ENCODE measurements at regions not wholly inside any gene's neighbourhood (a gene's known extent, or its start where the extent isn't known, plus 50 kb on each side); places are given as distances from the start of the nearest gene placed in this dataset.

- Histone ChIP-seq H3K27ac (replicated peaks in 1 of 4) (no peak overlapping the region), H3K36me3 (no peaks in the 10 kb centered on the region), H3K9me3 (no peaks in the 10 kb centered on the region), H3K27me3 (peaks cover 0 to 20% (median 0%) of the 10 kb centered on the region in 4 donors), H3K4me1 (no peaks in the 10 kb centered on the region), H3K4me3 (no peak overlapping the region)
- DNase-seq (ENCODE audit: extremely low spot score) = no peak
- intact Hi-C loops (cut with DNase I) = no loop called here
- TF ChIP-seq, protein P1, sequence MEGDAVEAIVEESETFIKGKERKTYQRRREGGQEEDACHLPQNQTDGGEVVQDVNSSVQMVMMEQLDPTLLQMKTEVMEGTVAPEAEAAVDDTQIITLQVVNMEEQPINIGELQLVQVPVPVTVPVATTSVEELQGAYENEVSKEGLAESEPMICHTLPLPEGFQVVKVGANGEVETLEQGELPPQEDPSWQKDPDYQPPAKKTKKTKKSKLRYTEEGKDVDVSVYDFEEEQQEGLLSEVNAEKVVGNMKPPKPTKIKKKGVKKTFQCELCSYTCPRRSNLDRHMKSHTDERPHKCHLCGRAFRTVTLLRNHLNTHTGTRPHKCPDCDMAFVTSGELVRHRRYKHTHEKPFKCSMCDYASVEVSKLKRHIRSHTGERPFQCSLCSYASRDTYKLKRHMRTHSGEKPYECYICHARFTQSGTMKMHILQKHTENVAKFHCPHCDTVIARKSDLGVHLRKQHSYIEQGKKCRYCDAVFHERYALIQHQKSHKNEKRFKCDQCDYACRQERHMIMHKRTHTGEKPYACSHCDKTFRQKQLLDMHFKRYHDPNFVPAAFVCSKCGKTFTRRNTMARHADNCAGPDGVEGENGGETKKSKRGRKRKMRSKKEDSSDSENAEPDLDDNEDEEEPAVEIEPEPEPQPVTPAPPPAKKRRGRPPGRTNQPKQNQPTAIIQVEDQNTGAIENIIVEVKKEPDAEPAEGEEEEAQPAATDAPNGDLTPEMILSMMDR (IDR thresholded peaks at IDR 0.05) = no peak
- TF ChIP-seq EP300 (IDR thresholded peaks at IDR 0.05) (no peak), POLR2A (IDR thresholded peaks at IDR 0.05; ENCODE audit: low read depth) (no peak), POLR2AphosphoS5 (IDR thresholded peaks at IDR 0.05) (no peak)
Measured at GRCh38 chr1:38223391-38223790, 176.8 kb upstream of the POU3F1 start.

GRCh38 chr1:38222891-38223290 lies 176.3 kb upstream of the POU3F1 start:
- WGBS = 70% methylated on average over 2 of the region's 2 CpGs
- Histone ChIP-seq H3K36me3 (no peaks in the 10 kb centered on the region), H3K27me3 (peaks cover 0 to 25% (median 0%) of the 10 kb centered on the region in 4 donors), H3K9me3 (no peaks in the 10 kb centered on the region), H3K4me3 (no peak overlapping the region), H3K4me1 (no peaks in the 10 kb centered on the region), H3K27ac (replicated peaks in 1 of 4) (no peak overlapping the region)
- DNase-seq (ENCODE audit: extremely low spot score) = no peak
- intact Hi-C loops (cut with DNase I) = no loop called here
- TF ChIP-seq EP300 (IDR thresholded peaks at IDR 0.05) = no peak
- no peak for TF ChIP-seq POLR2A (IDR thresholded peaks at IDR 0.05; ENCODE audit: low read depth)
- no peak for TF ChIP-seq POLR2AphosphoS5 (IDR thresholded peaks at IDR 0.05)
- TF ChIP-seq, protein P1 (IDR thresholded peaks at IDR 0.05) = no peak

DNA sequence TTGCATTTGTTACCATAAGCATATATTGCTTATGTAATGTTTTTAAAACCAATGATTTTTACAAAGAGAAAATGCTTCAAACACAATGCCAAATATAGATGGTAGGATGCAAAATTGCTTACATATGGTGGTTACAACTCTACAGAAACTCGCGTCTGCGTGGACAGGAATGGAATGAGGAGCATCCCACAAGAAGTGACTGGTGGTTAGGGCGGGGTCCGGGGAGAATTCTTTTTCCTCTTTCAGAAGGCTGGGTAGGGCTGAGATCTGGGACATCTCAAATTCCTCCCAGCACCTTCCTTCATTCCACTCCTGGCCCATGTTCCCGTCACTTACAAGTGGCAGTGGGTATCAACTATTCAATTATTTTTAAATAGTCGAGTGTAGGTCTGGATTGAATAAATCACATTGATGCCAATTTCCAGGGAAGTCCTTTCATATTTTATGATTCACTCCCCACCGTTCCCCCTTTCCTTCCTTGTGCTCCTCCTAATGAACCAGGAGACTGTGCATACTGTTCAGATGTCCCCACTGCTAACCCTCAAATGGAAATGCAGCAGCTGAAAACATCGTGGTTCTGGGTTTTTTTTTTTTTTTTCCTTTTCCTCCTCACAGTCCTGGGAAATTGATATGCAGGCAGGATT lies 174.5 kb upstream of the POU3F1 start:
- no peak for DNase-seq (ENCODE audit: extremely low spot score)
- peaks cover 0 to 38% (median 0%) of the 10 kb centered on the region in 4 donors for H3K27me3 ChIP-seq
- intact Hi-C loops (cut with DNase I) = no loop called here
- H3K36me3 ChIP-seq = no peaks in the 10 kb centered on the region
- peaks cover 0 to 3% (median 0%) of the 10 kb centered on the region in 4 donors for H3K4me1 ChIP-seq
- no peak overlapping the region for H3K4me3 ChIP-seq
- WGBS = 53% methylated on average over 9 of the region's 9 CpGs
- TF ChIP-seq, protein P1 (IDR thresholded peaks at IDR 0.05) = no peak
- no peak for TF ChIP-seq EP300 (IDR thresholded peaks at IDR 0.05)
- TF ChIP-seq POLR2A (IDR thresholded peaks at IDR 0.05; ENCODE audit: low read depth) = no peak
- TF ChIP-seq POLR2AphosphoS5 (IDR thresholded peaks at IDR 0.05) = no peak
- H3K27ac ChIP-seq (replicated peaks in 1 of 4) = no peak overlapping the region
- H3K9me3 ChIP-seq = no peaks in the 10 kb centered on the region

GRCh38 chr1:38217316-38217715 lies 170.7 kb upstream of the POU3F1 start:
- no peaks in the 10 kb centered on the region for H3K36me3 ChIP-seq
- H3K4me3 ChIP-seq = no peak overlapping the region
- H3K9me3 ChIP-seq = no peaks in the 10 kb centered on the region
- peaks cover 0 to 3% (median 0%) of the 10 kb centered on the region in 4 donors for H3K4me1 ChIP-seq
- intact Hi-C loops (cut with DNase I) = no loop called here
- peaks cover 0 to 59% (median 0%) of the 10 kb centered on the region in 4 donors for H3K27me3 ChIP-seq
- no peak overlapping the region for H3K27ac ChIP-seq (replicated peaks in 1 of 4)
- 89% methylated on average over 5 of the region's 5 CpGs for WGBS
- no peak for DNase-seq (ENCODE audit: extremely low spot score)
- no peak for TF ChIP-seq EP300 (IDR thresholded peaks at IDR 0.05)
- TF ChIP-seq POLR2AphosphoS5 (IDR thresholded peaks at IDR 0.05) = no peak
- TF ChIP-seq, protein P1 (IDR thresholded peaks at IDR 0.05) = no peak
- TF ChIP-seq POLR2A (IDR thresholded peaks at IDR 0.05; ENCODE audit: low read depth) = no peak
